Sciatic nerve (tissue), 2 donors: ENCODE measurements at regions not wholly inside any gene's neighbourhood (a gene's known extent, or its start where the extent isn't known, plus 50 kb on each side); places are given as distances from the start of the nearest gene placed in this dataset.
"Not testable (repeated sequence)": the region's sequence is repeated elsewhere in the genome, so short reads cannot be mapped to it uniquely, and the experiment has no call there.

Experiments
- ATAC-seq: fragments of 200-7000 bp; cut with Tn5 transposase; one replicate; pipeline ENCODE4 v1.9.1; 2020; ENCODE audit warnings: mild to moderate bottlenecking, moderate library complexity
- DNase-seq: peaks from one replicate; pipeline ENCODE4 v3.0.0-alpha.2; 2020; ENCODE audit warnings: low spot score
- intact Hi-C: fragments of 100-400 bp; cut with DNase I; formaldehyde crosslinking; loops from one replicate; pipeline ENCODE4 v1.14.2; 2022
- donor health status: DM: no; HTN: no; CAD: no.
- donor health status: DM: no; HTN: no; CAD: no.

DNA sequence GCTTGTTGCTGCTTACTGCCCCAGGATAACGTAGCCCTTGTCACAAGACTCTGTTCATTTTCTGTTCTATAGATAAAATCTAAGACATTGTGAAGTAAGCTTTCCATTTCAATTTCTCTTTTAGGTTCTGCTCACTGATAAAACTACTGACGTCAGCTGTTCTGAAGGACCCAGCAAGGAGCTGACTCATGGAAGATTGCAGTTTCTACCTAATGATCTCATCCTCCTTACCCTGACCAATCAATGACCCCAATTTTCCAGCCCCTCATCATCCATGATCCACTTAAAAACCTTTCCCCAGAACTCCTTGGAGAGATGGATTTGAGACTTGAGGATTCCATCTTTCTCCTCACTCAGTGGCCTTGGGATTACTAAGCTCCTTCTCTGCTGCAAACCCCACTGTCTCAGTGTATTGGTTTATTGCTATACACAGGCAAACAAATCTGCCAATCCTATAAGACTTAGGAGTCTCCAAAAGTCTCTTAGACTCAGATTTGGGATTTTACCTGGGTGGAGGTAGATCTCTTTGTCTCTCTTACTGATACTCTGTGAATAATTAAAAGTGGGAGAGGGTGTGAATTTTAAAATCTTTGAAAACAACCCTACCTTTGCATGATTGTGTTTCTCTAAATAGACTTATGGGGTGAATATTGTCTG is 109.2 kb upstream of the TRIM24 start:
- ATAC-seq, result no peak
- intact Hi-C loops, result no loop called here
- no peak for DNase-seq

DNA sequence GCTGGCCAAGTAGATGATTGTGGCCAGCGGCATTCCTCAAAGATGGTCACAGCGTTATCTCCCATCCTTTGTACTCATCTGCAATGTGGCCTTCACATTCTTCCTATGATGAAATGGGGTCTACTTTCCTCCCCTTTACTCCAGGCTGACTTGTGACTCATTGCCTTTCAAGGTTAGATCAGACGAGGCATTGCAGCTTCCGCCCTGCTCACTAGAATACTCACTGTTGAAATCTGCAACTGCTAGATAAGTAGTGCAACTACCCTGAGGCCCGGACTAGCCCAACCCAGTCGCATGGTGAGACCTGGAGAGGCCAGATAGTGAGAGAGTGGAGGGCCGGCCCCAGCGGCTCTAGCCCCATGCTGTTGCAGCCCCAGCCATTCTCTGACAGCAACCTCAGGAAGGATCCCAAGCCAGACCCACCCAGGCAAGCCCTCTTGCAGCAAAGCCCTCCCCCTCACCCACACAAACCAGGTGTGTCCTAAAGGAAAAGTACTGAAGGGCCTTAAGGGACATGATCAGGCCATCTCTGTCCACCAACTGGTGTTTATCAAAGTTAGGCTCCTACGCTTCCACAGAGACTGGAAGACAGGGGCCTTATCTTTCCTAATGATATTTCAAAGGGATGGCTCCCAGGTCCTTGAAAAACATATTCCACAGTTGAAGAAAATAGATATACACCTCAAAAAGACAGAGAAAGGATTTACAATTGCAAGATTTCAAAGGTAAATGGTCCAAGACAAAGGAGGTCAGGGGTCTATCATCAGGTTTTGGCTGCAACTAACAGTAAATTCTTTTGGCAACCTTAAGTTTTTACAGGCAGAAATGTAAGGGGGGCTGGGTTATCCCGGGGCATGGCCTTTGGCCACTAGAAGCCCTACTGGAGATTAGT is 107.2 kb upstream of the TRIM24 start:
- ATAC-seq, result no peak
- no peak for DNase-seq

DNA sequence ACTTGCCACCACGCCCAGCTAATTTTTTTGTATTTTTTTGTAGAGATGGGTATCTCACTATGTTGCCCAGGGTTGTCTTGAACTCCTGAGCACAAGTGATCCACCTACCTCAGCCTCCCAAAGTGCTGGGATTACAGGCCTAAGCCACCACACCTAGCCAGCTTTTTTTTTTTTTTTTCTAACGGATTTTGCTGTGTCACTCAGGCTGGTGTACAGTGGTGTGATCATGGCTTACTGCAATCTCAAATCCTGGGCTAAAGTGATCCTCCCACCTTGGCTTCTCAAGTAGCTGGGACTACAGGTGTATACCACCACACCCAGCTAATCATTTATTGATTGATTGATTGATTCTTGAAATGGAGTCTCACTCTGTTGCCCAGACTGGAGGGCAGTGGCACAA is 106.0 kb upstream of the TRIM24 start:
- DNase-seq (no peak), ATAC-seq (no peak)
- intact Hi-C loops, result no loop called here

More for the DNA sequence above, 107.2 kb upstream of the TRIM24 start:
- intact Hi-C loops, result no loop called here

DNA sequence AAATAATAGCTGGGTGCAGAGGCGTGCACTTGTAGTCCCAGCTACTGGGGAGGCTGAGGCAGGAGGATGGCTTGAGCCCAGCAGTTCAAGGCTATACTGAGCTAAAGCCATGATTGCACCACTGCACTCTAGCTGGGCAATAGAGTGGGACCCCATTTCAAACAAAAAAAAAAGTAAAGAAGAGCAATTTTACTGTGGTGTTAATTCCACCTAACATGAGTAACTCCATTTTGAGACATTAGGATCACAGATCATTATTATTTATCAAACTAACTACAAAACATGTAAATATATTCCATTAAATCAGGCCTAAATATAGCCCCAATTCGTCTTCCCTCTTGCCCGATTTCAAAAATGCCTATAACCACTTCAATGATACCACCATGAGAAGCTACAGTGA is 104.8 kb upstream of the TRIM24 start:
- intact Hi-C loops, result no loop called here
- DNase-seq, result no peak
- no peak for ATAC-seq

DNA sequence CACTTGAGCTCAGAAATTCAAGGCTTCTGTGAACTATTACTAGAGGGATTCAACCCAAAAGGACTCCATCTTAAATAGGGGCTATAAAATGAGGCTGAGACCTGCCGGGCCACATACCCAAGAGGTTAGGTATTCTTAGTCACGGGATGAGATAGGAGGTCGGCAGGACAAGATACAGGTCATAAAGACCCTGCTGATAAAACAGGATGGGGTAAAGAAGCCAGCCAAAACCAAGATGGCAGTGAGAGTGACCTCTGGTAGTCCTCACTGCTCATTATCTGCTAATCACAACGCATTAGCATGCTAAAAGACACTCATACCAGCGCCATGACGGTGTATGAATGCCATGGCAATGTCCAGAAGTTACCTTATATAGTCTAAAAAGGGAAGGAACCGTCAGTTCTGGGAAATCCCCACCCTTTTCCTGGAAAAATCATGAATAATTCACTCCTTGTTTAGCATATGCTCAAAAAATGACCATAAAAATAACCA is 101.2 kb upstream of the TRIM24 start:
- intact Hi-C loops, result no loop called here
- no peak for DNase-seq
- no peak for ATAC-seq

DNA sequence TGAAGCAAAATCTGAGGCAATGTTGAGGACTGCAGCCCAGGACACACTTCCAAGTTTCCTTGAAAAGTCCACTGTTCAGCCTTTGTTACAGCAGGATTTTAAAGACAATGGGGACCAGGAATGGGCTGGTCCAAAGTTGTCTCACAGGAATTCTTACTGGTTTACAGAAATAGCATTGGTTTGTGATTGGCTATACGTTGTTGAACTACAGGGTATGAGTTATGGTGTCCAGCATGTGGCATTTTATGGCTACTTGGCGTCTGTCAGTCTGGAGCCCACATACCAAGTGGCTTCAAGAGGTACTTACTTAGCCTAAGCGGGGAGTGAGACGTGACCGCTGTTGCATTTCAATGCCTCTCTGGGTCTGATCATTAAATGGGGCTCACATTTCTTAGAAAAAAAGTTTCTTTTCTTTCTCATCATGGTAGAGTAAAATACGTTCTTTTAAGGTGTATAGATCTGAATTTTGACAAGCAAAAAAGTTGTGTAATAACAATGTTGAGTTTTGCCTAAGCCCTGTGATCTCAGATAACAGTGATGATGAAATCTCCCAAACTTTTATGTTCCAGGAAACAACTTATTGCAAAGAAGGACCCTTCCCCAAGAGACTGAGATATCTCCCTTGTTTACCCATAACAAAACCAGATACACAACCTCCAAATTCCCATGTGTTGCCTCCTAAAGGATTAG is 100.0 kb upstream of the TRIM24 start:
- ATAC-seq, result no peak
- intact Hi-C loops, result no loop called here
- DNase-seq, result no peak

DNA sequence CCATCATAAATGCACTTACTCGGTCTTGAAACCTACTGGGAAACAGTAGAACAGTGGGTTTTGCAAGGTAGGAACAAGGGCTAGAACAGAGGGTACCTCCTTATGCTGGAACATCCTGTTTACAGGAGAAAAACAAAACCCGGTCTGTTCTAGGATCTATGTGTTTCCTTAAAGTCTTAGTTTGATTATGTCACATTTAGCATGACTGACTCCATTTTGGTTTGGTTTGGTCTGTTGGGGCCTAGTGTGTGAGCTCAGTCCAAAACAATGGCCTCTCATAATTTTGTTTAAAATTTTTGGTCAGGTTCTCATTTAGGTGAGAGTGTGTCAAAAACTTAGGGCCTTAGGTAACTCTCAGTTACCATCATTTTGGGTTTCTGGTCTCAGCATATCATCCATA is 96.3 kb upstream of the TRIM24 start:
- intact Hi-C loops, result no loop called here
- no peak for DNase-seq
- ATAC-seq, result no peak

DNA sequence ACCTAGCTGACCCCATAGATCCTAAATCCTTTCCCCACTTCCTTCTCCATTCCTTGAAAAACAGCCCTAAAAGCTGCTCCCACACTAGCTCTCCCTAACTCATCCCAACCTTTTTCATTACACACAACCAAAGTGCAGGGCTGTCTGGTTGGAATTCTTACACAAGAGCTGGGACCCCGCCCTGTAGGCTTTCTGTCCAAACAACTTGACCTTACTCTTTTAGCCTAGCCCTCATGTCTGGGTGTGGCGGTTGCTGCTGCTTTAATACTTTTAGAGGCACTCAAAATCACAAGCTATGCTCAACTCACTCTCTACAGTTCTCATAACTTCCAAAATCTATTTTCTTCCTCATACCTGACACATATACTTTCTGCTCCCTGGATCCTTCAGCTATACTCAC is 93.9 kb upstream of the TRIM24 start:
- intact Hi-C loops, DNase-seq, ATAC-seq: not testable (repeated sequence)

DNA sequence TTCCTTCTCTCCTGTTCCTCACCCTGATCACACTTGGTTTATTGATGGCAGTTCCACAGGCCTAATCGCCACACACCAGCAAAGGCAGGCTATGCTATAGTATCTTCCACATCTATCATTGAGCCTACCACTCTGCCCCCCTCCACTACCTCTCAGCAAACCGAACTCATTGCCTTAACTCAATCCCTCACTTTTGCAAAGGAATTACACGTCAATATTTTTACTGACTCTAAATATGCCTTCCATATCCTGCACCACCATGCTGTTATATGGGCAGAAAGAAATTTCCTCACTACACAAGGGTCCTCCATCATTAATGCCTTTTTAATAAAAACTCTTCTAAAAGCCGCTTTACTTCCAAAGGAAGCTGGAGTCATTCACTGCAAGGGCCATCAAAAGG is 93.4 kb upstream of the TRIM24 start:
- ATAC-seq, DNase-seq, intact Hi-C loops: not testable (repeated sequence)

DNA sequence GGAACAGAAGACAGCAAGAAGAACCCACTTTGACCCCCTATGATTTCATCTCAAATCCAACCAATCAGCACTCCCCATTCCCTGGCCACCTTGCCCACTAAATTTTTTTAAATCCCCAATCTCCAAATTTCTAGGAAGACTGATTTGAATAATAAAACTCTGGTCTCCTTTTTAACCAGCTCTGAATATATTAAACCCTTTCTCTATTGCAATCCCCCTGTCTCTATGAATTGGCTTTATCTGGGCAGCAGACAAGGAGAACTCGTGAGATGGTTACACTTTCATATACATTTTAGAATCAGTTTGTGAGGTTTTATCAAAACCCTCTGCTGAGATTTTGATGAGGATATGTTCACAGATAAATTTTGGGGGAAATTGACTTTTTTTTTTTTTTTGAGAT is 90.3 kb upstream of the TRIM24 start:
- intact Hi-C loops, result no loop called here
- DNase-seq, result no peak
- no peak for ATAC-seq

DNA sequence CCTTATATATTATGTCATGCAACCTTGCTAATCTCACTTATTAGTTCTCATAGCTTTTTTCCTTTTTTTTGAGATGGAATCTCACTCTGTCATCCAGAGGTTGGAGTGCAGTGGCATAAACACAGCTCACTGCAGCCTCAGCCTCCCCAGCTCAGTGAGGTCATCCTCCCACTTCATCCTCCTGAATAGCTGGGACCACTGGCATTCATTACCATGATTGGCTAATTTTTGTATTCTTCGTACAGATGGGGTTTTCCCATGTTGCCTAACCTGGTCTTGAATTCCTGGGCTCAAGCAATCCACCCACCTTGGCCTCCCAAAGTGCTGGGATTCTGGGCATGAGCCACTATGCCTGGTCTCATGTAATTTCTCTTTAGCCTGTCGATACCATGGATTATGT is 89.1 kb upstream of the TRIM24 start:
- intact Hi-C loops, result no loop called here
- ATAC-seq, result no peak

DNA sequence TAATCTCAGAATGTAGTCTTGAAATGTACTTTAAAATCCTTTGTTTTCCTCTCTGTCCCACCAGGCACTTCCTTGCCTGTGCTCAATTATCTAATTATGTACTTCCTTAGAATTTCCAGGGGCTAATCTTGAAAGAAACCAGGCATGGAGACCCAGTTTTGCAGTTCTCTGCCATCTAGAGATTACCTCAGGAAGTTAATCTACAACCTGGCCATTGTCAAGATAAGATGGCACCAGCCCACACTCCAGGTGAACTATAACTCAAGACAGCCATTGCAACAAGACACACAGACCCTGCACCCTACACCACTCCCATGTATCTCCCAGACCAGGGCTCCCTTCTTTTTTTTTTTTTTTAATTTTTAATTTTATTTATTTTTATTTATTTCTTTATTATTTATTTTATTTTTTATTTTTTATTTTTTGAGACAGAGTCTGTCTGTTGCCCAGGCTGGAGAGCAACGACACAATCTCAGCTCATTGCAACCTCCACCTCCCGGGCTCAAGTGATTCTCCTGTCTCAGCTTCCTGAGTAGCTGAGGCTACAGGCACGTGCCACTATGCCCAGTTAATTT is 85.9 kb upstream of the TRIM24 start:
- ATAC-seq, result no peak
- intact Hi-C loops, result no loop called here
- DNase-seq, result no peak

More for the DNA sequence above, 89.1 kb upstream of the TRIM24 start:
- no peak for DNase-seq

DNA sequence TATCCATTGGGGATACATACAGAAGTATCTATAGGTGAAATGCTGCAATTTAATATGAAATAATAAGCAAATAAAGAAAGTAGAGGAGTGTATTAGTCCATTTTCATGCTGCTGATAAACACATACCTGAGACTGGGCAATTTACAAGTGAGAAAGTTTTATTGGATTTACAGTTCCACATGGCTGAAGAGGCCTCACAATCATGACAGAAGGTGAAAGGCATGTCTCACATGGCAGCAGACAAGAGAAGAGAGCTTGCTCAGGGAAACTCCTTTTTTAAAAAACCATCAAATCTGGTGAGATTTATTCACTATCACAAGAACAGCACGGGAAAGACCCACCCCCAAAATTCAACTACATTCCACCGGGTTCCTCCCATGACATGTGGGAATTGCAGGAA is 82.8 kb upstream of the TRIM24 start:
- intact Hi-C loops, result no loop called here
- no peak for DNase-seq
- ATAC-seq, result no peak

DNA sequence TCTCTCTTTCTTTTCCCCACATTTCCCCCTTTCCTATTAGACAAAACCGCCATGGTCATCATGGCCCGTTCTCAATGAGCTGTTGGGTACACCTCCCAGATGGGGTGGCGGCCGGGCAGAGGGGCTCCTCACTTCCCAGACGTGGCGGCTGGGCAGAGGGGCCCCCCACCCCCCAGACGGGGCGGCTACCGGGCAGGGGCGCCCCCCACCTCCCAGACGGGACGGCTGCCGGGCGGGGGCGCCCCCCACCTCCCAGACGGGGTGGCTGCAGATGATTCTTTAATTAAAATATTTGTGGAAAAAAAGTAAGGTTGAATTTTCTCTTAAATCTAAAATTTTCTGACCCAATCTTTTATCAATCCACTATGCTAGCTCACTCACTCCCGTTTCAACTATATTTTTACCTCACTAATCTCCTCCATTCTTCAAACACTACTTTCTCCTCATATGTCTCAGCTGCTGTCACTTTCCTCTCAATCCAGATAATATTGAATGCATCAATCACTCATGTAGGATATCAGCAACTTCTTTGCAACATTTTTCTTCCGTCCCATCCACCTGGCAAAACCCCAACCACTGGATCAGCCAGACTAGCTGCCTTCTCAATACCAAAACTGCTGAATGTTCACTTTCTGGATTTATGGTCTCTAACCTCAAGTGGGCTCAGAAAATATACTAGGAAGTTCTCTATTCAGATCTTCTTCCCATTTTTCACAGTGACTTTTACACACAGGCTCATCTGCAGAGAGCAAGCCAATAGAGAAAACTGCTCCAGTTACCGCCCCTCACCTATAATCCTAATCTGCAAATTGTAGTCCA is 81.1 kb upstream of the TRIM24 start:
- DNase-seq (no peak), ATAC-seq (no peak)
- intact Hi-C loops, result no loop called here

DNA sequence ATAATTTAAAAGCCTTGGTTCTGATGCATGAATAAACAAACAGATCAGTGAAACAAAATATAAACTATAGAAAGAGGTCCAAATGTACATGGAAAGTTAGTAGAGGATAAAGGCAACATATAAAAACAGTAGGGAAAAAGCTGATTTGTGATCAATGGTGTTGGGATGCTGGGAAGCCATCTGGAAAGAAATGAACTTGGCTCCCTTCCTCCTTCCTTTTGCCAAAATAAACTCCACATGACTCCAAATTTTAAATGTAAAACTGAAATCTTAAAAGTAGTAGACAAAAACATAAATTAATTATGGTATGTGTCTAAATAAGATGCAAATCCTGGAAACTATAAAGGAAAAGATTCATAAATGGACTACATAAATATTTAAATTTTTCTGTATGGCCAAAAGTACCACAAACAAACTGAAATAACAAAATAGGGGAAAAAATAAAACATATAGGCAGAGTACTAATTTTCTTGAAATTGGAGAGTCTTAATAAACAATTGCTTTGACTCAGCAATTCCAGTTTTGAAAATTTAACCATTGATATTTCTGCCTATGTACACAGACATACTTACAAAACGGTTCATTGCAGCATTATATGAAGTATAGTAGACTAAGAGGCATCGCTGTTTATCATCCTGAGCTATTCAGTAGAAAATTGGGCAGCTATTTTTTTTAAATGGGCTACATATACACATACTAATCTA is 77.0 kb upstream of the TRIM24 start:
- intact Hi-C loops, result no loop called here
- ATAC-seq, result no peak
- DNase-seq, result no peak

DNA sequence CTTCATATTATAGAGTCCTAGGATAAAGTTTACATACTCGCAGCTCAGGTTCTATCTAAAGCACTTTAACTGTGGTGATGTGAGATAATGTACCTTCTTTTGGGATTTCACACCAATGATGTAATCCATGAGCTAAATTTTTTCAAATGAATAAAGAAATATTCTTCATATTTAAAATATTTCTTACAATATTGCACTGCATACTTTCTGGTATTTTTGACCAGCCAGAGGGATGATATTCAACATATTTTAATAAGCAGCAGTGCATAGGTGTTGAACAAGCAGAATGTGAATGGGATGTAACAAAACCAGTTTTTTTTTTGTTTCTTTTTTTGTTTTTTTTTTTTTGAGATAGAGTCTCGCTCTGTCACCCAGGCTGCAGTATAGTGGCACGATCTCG is 73.2 kb upstream of the TRIM24 start:
- ATAC-seq (no peak), DNase-seq (no peak)
- intact Hi-C loops, result no loop called here

DNA sequence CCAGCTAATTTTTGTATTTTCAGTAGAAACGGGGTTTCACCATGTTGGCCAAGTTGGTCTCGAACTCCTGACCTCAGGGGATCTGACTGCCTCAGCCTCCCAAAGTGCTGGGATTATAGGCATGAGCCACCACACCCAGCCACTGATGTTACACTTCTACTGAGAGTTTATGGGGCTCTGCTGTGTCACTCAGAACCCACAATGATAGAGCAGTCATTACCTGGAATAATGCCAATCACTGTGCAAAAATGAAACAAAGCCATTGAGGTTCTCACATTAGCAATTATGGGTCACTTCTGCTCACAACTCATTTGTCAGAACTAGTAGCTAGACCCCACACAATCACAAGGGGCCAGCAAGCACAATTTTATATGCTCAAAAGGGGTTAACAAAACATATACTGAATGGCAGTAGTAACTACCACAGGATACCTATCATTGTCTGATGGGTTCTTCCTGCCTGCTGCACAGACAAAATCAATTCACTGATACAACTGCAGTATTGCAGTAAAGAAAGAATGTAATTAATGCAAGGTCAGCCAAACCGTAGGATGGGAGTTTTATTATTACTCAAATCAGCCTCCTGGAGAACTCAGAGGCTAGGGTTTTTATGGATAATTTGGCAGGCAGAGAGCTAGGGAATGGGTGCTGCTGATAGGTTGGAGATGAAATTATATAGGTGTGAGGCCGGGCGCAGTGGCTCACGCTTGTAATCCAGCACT is 72.1 kb upstream of the TRIM24 start:
- ATAC-seq (no peak), DNase-seq (no peak)
- intact Hi-C loops, result no loop called here
